DMS53 treated with DMSO at 0.1 percent for 48 hours (cell line): ENCODE measurements at regions not wholly inside any gene's neighbourhood (a gene's known extent, or its start where the extent isn't known, plus 50 kb on each side); places are given as distances from the start of the nearest gene placed in this dataset.

Experiments
- DNase-seq: peaks from one replicate; lab custom pipeline; 2025; ENCODE audit not compliant: unreplicated experiment; lab: John Stamatoyannopoulos, UW

DNA sequence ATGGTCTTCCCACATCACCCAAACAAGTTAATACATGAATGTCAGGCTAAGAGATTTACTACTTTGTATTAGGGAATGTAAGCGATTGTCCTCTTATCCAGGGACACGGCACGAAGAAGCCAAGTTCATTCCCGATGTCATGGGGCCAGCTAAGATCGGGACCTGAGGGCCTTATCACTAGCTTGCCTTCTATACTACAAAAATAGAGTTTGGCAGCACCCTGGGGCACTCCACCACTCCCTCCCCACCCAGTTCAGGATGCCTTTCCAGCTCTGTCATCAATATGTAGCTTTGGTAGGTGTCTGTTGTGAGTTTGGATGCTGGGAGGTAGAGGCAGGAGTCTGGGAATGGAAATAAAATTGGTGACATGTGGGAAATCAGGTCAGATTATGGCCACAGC is 197.5 kb downstream of the ATG4C start:
- no peak for DNase-seq

- no peak for DNase-seq
These were observed 204.9 kb downstream of the ATG4C start for GRCh38 chr1:62988867-62989266.

- DNase-seq = no peak
These were observed 205.6 kb downstream of the ATG4C start for GRCh38 chr1:62989497-62989896.

DNA sequence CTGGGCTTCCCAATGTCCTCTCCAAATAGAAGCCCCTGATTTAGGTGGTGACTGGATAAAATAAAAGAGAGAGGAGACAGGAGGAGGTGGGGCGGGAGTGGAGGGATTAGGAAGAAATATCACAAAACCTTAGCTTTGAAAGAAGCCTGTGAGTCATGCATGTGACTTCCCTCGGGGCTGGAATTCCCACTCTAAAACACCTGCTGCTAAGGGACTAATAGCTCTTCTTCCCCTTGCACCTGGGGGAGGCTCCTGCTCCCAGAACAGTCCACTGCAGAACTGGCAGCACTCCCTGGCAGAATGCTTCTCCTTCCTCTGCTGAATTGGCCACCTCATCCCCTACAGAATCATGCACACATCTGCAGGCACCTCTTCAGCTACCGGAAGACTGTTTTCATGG is 207.2 kb downstream of the ATG4C start:
- peak; percentile 86 for DNase-seq

DNA sequence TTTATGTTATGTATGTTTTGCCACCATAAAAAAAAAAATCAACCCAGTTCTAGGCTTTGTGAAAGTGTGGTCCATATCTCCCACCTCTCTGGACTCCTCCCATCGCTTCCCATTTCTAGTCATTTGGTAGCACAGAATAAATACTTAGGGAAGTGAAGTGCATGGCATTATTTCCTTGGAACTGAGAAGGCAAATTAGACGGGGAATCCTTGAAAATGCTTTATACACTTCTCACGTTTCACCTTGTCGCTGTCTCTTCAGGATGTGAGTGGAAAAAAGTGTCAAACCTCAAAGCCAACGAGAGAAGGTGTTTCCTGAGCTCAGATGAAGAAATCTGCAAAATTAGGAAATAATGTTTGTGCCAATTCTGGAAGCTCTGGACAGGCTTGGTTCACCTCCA is 209.9 kb downstream of the ATG4C start:
- no peak for DNase-seq

- no peak for DNase-seq
These were observed 211.2 kb downstream of the ATG4C start for GRCh38 chr1:62995173-62995572.

- no peak for DNase-seq
These were observed 214.0 kb downstream of the ATG4C start for GRCh38 chr1:62997884-62998283.

GRCh38 chr1:62998845-62999649 is 215.1 kb downstream of the ATG4C start:
- no peak for DNase-seq

GRCh38 chr1:63000508-63000907 is 216.6 kb downstream of the ATG4C start:
- DNase-seq = no peak

DNA sequence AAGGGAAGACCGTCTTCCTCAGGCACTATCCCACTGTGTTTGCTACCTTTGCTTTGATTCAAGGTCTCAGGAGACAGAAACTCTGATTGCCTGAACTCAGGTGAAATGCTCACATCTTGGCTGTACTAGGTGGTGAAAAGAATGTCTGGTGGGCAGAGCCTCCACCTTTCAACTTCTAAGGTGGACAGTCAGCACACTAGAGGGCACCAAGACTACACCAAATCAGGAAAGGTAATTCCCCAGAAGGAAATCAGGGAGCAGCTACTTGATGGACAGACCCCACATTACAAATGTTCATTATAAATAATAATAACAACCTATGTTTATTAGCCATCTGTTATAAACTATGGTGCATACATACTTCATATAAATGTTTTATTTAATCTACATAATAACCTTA is 220.9 kb downstream of the ATG4C start:
- DNase-seq = peak; percentile 12

GRCh38 chr1:63005812-63006211 is 221.9 kb downstream of the ATG4C start:
- DNase-seq = no peak

GRCh38 chr1:63009421-63009820 is 225.5 kb downstream of the ATG4C start:
- DNase-seq = no peak

DNA sequence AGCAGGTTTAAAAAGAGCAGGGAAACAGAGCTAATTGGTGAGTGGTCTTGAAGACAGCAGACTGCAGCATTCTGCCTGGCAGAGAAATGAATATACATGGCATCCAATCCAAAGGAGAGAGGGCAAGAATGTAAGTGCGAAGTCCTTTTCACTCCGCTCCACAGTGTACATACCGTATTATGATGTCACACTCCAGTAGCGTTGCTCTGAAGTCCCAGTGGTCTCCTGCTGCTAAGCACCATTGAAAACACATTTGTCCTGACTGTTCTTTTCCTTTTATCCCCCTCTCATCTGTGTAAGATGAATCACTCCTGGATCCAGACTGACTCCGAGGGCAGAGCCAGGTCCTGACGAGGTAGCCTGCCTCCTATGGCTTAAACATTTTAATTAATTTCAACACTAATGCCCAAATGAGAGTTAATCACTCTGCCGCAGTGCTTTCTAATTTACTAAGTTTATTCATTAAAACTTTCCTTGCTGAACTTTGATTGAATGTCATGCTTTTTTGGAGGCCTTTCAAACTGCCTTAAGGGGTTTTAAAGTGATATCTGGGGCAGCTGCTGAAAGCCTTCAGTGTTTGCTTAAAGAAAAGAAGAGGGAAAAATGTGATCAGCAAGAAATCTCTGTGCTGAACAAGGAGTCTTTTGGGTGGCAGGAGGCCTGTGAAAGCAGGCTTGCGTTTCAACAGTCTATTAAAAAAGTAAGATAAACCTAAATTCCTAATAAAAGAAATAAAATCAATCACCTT is 227.2 kb downstream of the ATG4C start:
- no peak for DNase-seq

GRCh38 chr1:63012339-63012738 is 228.4 kb downstream of the ATG4C start:
- no peak for DNase-seq

- DNase-seq = no peak
These were observed 230.3 kb downstream of the ATG4C start for GRCh38 chr1:63014267-63014666.

DNA sequence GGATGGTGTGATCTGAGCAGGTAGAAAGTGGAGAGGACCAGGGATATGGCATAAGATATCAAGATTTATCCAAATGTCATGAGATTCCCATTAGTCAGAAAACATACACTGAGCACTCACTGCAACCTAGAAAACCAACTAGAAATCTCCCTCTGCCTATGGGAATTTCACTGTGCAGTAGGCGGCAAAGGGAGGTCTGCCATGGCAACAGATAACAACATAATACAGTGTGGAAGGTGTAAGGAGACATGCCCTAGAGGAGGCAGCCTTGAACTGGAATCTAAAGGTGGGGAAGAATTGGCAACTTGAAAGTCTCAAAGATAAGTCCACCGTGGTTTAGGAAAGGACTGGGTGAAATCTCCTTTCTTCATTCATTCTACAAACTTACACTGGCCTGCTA is 238.4 kb downstream of the ATG4C start:
- DNase-seq = no peak

DNA sequence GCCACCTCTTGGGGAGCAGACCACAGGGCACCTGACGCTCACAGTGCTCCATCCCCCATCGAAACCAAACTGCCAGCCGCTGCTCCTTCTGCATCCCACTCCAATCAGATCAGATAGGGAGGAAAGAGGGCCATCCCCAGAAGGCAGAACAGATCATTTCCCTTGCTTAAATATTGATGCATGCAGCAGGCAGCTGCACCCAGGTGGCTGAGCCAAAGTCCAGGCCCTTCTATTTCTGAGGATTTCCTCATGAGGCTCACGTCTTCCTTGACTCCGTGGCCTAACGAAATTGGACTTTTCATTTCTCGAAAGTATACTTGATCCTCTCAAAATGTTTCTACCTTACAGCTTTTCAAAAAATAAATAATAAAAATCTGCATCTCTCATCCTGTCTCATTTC is 239.2 kb downstream of the ATG4C start:
- no peak for DNase-seq

DNA sequence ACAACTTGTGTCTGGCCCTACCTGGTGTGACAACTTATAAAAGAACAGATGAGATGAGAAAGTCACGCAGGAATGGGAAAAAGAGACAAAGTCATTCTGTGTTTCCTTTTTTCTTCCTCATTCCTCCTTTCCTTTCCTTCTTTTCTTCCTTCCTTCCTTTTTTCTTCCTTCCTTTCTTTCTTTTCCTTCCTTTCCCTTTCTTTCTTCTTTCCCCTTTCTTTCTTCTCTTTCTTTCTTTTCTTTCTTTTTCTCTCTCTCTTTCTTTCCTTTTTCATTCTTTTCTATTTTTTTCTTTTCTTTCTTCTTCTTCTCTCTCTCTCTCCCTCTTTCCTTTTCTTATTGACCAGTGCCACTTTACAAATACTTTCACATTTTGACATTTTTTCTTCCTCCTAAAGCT is 239.7 kb downstream of the ATG4C start:
- no peak for DNase-seq

DNA sequence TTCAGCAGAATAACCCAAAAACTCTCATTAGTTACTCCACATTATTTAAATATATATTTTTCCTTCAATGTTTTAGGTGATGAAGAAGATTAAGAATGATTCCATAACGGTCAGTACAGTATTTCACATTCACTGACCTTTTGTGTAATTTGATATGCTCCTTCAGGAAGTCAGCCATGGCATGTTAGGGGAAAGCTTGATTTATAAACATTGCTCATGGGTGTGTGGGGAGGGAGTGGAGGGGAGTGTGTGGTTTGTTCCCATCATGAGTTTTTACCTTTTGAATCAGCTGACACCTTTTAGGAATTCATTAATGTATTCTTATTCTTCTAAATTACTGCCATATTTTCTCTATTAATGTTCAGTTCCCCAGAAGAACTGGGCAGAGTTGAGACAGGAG is 240.2 kb downstream of the ATG4C start:
- DNase-seq = peak; percentile 59

- no peak for DNase-seq
These were observed 243.2 kb downstream of the ATG4C start for GRCh38 chr1:63027176-63027575.

DNA sequence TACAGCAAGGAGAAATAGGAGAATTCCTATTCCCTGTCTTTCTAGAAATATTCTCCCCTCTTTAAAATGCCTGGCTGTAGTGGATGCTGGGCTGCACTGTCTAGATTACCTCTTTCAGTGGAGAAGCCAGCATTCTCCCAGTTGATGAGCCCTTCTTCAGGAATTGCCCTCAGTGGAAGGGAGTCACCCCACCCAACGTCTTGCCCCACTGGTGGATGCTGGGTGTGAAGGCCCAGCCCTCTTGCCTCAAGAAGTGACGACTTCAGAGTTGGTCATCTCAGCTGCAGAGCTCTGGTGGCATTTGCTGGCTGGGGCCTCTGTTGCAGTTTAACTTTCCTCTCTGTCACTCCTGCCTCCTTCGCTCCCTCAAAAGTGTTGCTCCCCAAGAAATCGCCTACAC is 248.2 kb downstream of the ATG4C start:
- DNase-seq = no peak

DNA sequence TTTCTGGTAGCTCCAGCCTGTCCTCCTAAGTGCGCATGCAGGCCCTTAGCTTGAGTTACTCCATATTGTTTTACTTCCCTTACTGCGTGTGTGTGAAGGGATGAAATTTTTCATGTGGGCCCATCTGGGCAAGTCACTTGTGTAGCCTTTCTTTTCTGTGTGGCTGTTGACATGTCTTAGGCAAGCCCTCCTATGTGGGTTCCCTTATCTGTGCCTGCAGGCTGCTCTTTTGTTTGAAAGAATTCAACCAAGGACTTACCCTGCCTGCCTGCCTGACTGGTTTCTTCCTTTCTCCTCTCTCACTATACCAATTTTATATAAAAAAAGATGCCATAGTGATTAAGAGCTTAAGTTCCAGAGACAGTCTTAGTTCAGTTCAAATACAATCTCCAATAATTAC is 249.3 kb downstream of the ATG4C start:
- no peak for DNase-seq

- no peak for DNase-seq
These were observed 250.3 kb downstream of the ATG4C start for GRCh38 chr1:63034256-63034655.
